ENCODE measurements at regions not wholly inside any gene's neighbourhood (a gene's known extent, or its start where the extent isn't known, plus 50 kb on each side); places are given as distances from the start of the nearest gene placed in this dataset.

GRCh38 chr5:174479325-174479724 lies 245.1 kb upstream of the MSX2 start:
- Histone ChIP-seq H3K4me1 (ENCODE audit: control insufficient read depth in 5 of 5, insufficient read depth in 5 of 5, low read length in 5 of 5) (no peaks in the 10 kb centered on the region), H3K4me3 (no peak overlapping the region), H3K27me3 (ENCODE audit: control insufficient read depth in 3 of 3, insufficient read depth in 3 of 3, low read length in 2 of 3) (peaks cover 0 to 9% (median 4%) of the 10 kb centered on the region in 3 donors), H3K9ac (ENCODE audit: insufficient read depth in 1 of 2, low read length in 2 of 2) (no peak overlapping the region), H3K27ac (ENCODE audit: low read depth in 1 of 2, low read length in 1 of 2) (no peak overlapping the region), H3K36me3 (ENCODE audit: control insufficient read depth in 4 of 4, insufficient read depth in 4 of 4, low read length in 4 of 4) (no peaks in the 10 kb centered on the region), H3K9me3 (ENCODE audit: control insufficient read depth in 4 of 4, insufficient read depth in 3 of 4, low read length in 3 of 4) (peaks cover 0 to 6% (median 1%) of the 10 kb centered on the region in 4 donors)
- no peak for DNase-seq
- ATAC-seq (ENCODE audit: insufficient read depth, low FRiP score), result no peak
- no peak for TF ChIP-seq CTCF (IDR thresholded peaks at IDR 0.05; ENCODE audit: control extremely low read depth, extremely low read depth)

DNA sequence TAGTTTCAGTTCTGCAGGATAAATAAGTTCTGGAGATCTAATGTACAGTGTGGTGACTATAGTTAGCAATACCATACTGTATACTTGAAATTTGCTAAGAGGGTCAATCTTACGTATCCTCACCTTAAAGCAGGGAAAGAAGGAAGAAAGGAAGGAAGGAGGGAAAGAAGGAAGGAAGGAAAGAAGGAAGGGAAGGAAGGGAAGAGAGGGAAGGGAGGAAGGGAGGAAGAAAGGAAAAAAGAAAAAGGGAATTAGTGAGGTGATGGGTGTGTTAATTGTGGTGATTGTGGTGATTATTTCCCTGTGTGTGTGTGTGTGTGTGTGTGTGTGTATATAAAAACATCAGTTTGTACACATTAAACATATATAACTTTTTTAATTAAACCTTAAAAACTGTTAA lies 242.6 kb upstream of the MSX2 start:
- WGBS, 2 donors, result 88 to 95% methylated on average over 1 of the region's 1 CpG

GRCh38 chr5:174482607-174483024 lies 241.8 kb upstream of the MSX2 start:
- TF ChIP-seq CTCF (IDR thresholded peaks at IDR 0.05; ENCODE audit: control extremely low read depth, extremely low read depth), result no peak
- H3K4me3 ChIP-seq, result no peak overlapping the region
- H3K27ac ChIP-seq (ENCODE audit: low read depth in 1 of 2, low read length in 1 of 2), result no peak overlapping the region
- H3K9ac ChIP-seq (ENCODE audit: insufficient read depth in 1 of 2, low read length in 2 of 2), result no peak overlapping the region
- H3K27me3 ChIP-seq (ENCODE audit: control insufficient read depth in 3 of 3, insufficient read depth in 3 of 3, low read length in 2 of 3), result peaks cover 0 to 9% (median 4%) of the 10 kb centered on the region in 3 donors
- no peak for DNase-seq
- ATAC-seq (ENCODE audit: insufficient read depth, low FRiP score), result no peak
- no peaks in the 10 kb centered on the region for H3K4me1 ChIP-seq (ENCODE audit: control insufficient read depth in 5 of 5, insufficient read depth in 5 of 5, low read length in 5 of 5)
- H3K36me3 ChIP-seq (ENCODE audit: control insufficient read depth in 4 of 4, insufficient read depth in 4 of 4, low read length in 4 of 4), result no peaks in the 10 kb centered on the region
- H3K9me3 ChIP-seq (ENCODE audit: control insufficient read depth in 4 of 4, insufficient read depth in 3 of 4, low read length in 3 of 4), result peaks cover 0 to 9% (median 0%) of the 10 kb centered on the region in 4 donors
- 29 to 33% methylated on average over 8 of the region's 8 CpGs for WGBS, 2 donors

More for the DNA sequence above, 242.6 kb upstream of the MSX2 start:
- no peak for TF ChIP-seq CTCF (IDR thresholded peaks at IDR 0.05; ENCODE audit: control extremely low read depth, extremely low read depth)
- H3K9me3 ChIP-seq (ENCODE audit: control insufficient read depth in 4 of 4, insufficient read depth in 3 of 4, low read length in 3 of 4), result peaks cover 0 to 9% (median 0%) of the 10 kb centered on the region in 4 donors
- ATAC-seq (ENCODE audit: insufficient read depth, low FRiP score) (no peak), DNase-seq (no peak)
- no peaks in the 10 kb centered on the region for H3K36me3 ChIP-seq (ENCODE audit: control insufficient read depth in 4 of 4, insufficient read depth in 4 of 4, low read length in 4 of 4)
- H3K27ac ChIP-seq (ENCODE audit: low read depth in 1 of 2, low read length in 1 of 2), result no peak overlapping the region
- no peaks in the 10 kb centered on the region for H3K4me1 ChIP-seq (ENCODE audit: control insufficient read depth in 5 of 5, insufficient read depth in 5 of 5, low read length in 5 of 5)
- peaks cover 0 to 9% (median 4%) of the 10 kb centered on the region in 3 donors for H3K27me3 ChIP-seq (ENCODE audit: control insufficient read depth in 3 of 3, insufficient read depth in 3 of 3, low read length in 2 of 3)
- no peak overlapping the region for H3K9ac ChIP-seq (ENCODE audit: insufficient read depth in 1 of 2, low read length in 2 of 2)
- no peak overlapping the region for H3K4me3 ChIP-seq

GRCh38 chr5:174483411-174483810 lies 241.0 kb upstream of the MSX2 start:
- WGBS, 2 donors, result 88 to 94% methylated on average over 4 of the region's 4 CpGs
- no peak overlapping the region for H3K4me3 ChIP-seq
- no peak for ATAC-seq (ENCODE audit: insufficient read depth, low FRiP score)
- DNase-seq, result no peak
- H3K9me3 ChIP-seq (ENCODE audit: control insufficient read depth in 4 of 4, insufficient read depth in 3 of 4, low read length in 3 of 4), result peaks cover 0 to 9% (median 0%) of the 10 kb centered on the region in 4 donors
- H3K4me1 ChIP-seq (ENCODE audit: control insufficient read depth in 5 of 5, insufficient read depth in 5 of 5, low read length in 5 of 5), result no peaks in the 10 kb centered on the region
- H3K27me3 ChIP-seq (ENCODE audit: control insufficient read depth in 3 of 3, insufficient read depth in 3 of 3, low read length in 2 of 3), result peaks cover 0 to 9% (median 4%) of the 10 kb centered on the region in 3 donors
- no peak overlapping the region for H3K9ac ChIP-seq (ENCODE audit: insufficient read depth in 1 of 2, low read length in 2 of 2)
- H3K27ac ChIP-seq (ENCODE audit: low read depth in 1 of 2, low read length in 1 of 2), result no peak overlapping the region
- H3K36me3 ChIP-seq (ENCODE audit: control insufficient read depth in 4 of 4, insufficient read depth in 4 of 4, low read length in 4 of 4), result no peaks in the 10 kb centered on the region
- TF ChIP-seq CTCF (IDR thresholded peaks at IDR 0.05; ENCODE audit: control extremely low read depth, extremely low read depth), result no peak
